SU-DHL-6 (cell line): ENCODE measurements at regions not wholly inside any gene's neighbourhood (a gene's known extent, or its start where the extent isn't known, plus 50 kb on each side); places are given as distances from the start of the nearest gene placed in this dataset.

Experiments
- H2AFZ ChIP-seq: fragments of 200-600 bp; sonication (generic); 2 replicates; pipeline ENCODE4 v1.6.1; 2014; ENCODE audit warnings: low read depth, mild to moderate bottlenecking, moderate library complexity, mixed read lengths, antibody characterized with exemption, low read length; ENCODE audit not compliant: severe bottlenecking
- H3F3A ChIP-seq: fragments of 200-600 bp; shearing (Covaris generic); 2 replicates; pipeline ENCODE4 v1.6.0; 2016; ENCODE audit warnings: antibody characterized with exemption, mild to moderate bottlenecking; ENCODE audit not compliant: insufficient read depth
- H3K27ac ChIP-seq: fragments of 200-600 bp; sonication (generic); 2 replicates; pipeline ENCODE4 v1.5.1; 2016; ENCODE audit warnings: low read depth, mild to moderate bottlenecking, low read length, moderate library complexity, mixed read lengths
- H3K27me3 ChIP-seq: fragments of 200-600 bp; sonication (generic), shearing (Covaris generic); 2 replicates; pipeline ENCODE4 v1.6.0; 2014; ENCODE audit warnings: mild to moderate bottlenecking, low read length
- H3K36me3 ChIP-seq: fragments of 200-600 bp; sonication (generic); 2 replicates; pipeline ENCODE4 v1.6.1; 2014; ENCODE audit warnings: mild to moderate bottlenecking, low read length, mixed read lengths
- H3K4me2 ChIP-seq: fragments of 300-600, 200-600 bp; shearing (Covaris generic), sonication (generic); 2 replicates; pipeline ENCODE4 v1.6.0; 2014; ENCODE audit warnings: low read length, low read depth, mild to moderate bottlenecking; ENCODE audit not compliant: poor library complexity, severe bottlenecking
- H3K4me3 ChIP-seq: fragments of 200-600 bp; sonication (generic); 2 replicates; pipeline ENCODE4 v1.5.1; 2014; ENCODE audit warnings: antibody characterized with exemption, low read length, mild to moderate bottlenecking, mixed read lengths; ENCODE audit not compliant: insufficient read depth, poor library complexity, severe bottlenecking
- H3K79me2 ChIP-seq: fragments of 200-600 bp; sonication (generic); 2 replicates; pipeline ENCODE4 v1.6.1; 2014; ENCODE audit warnings: mild to moderate bottlenecking, low read length, moderate library complexity; ENCODE audit not compliant: insufficient read depth
- H3K9ac ChIP-seq: fragments of 200-600 bp; sonication (generic); 2 replicates; pipeline ENCODE4 v1.7.0; 2014; ENCODE audit warnings: mild to moderate bottlenecking, low read length
- H3K9me2 ChIP-seq: fragments of 200-600 bp; sonication (generic); replicated peaks from 2 replicates; pipeline ENCODE4 v1.6.1; 2014; ENCODE audit warnings: low read length; ENCODE audit not compliant: insufficient read depth
- H3K9me3 ChIP-seq: fragments of 200-600 bp; sonication (generic); 2 replicates; pipeline ENCODE4 v1.6.1; 2014; ENCODE audit warnings: low read length, mixed read lengths; ENCODE audit not compliant: insufficient read depth
- H4K20me1 ChIP-seq: fragments of 200-600 bp; sonication (generic); 2 replicates; pipeline ENCODE4 v1.6.1; 2014; ENCODE audit warnings: low read depth, mild to moderate bottlenecking, antibody characterized with exemption, low read length, moderate library complexity, mixed read lengths
- CTCF ChIP-seq: fragments of 200-600 bp; sonication (generic); IDR thresholded peaks from one replicate; pipeline ENCODE4 v1.5.1; 2017; ENCODE audit warnings: antibody characterized with exemption, mild to moderate bottlenecking, low read length, moderate library complexity; ENCODE audit not compliant: insufficient read depth, poor library complexity, severe bottlenecking
- EZH2phosphoT487 ChIP-seq: fragments of 200-600 bp; sonication (generic), shearing (Covaris generic); conservative IDR thresholded peaks from 2 replicates; pipeline ENCODE4 v1.6.1; 2018; ENCODE audit warnings: mild to moderate bottlenecking, antibody characterized with exemption, low read length, moderate library complexity, mixed read lengths

- Histone ChIP-seq H3K27ac (no peak overlapping the region), H3K9ac (no peak overlapping the region), H2AFZ (no peak overlapping the region), H4K20me1 (no peaks in the 10 kb centered on the region), H3K79me2 (no peaks in the 10 kb centered on the region), H3F3A (no peaks in the 10 kb centered on the region), H3K4me3 (no peak overlapping the region), H3K4me2 (no peak overlapping the region), H3K36me3 (no peaks in the 10 kb centered on the region), H3K9me3 (no peaks in the 10 kb centered on the region), H3K9me2 (no peaks in the 10 kb centered on the region), H3K27me3 (no peaks in the 10 kb centered on the region)
- TF ChIP-seq EZH2phosphoT487 (no peak), CTCF (no peak)
Measured at GRCh38 chr5:40394698-40395097, 285.0 kb upstream of the PTGER4 start.

- no peaks in the 10 kb centered on the region for H3K79me2 ChIP-seq
- H3K9ac ChIP-seq = no peak overlapping the region
- H3K9me3 ChIP-seq = no peaks in the 10 kb centered on the region
- H3K9me2 ChIP-seq = no peaks in the 10 kb centered on the region
- H3K4me2 ChIP-seq = no peak overlapping the region
- TF ChIP-seq EZH2phosphoT487 (no peak), CTCF (no peak)
- H3K4me3 ChIP-seq = no peak overlapping the region
- no peak overlapping the region for H2AFZ ChIP-seq
- no peaks in the 10 kb centered on the region for H3K27me3 ChIP-seq
- no peaks in the 10 kb centered on the region for H3K36me3 ChIP-seq
- no peaks in the 10 kb centered on the region for H4K20me1 ChIP-seq
- H3K27ac ChIP-seq = no peak overlapping the region
- no peaks in the 10 kb centered on the region for H3F3A ChIP-seq
Measured at GRCh38 chr5:40391642-40392041, 288.1 kb upstream of the PTGER4 start.

DNA sequence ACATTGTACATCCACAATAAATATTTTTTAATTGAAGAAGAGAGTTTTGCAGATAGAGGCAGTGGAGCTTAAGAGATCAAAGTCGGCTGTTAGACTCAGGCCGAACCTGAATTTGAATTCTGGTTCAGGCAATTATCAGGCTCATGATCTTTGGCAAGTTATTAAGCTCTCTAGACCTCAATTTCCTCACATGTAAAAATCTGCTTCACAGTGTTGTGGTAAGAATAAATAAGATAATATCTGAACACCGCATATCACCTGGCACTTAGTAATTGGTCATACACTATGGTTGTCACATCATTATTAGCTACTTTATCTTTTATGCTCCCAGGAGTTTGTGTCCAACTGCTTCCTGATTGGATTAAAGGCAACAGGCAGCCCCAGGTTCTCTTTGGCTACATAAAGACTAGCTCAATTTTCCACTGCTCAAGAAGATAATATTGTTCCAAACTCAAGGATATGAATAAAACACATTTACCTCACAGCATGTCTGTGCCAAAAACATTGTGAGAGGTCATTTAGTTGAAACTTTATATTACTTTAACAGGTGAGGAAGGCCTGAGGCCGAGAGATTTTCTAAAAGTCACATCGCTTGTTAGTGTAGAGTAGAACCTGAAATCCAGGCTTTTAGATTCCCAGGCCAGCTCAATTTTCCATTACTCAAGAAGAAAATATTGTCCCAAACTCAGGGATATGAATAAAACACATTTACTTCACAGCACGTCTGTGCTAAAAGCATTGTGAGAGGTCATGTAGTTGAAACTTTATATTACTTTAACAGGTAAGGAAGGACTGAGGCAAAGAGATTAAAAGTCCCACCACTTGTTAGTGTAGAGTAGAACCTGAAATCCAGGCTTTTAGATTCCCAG, 289.2 kb upstream of the PTGER4 start:
- Histone ChIP-seq H3K9me3 (no peaks in the 10 kb centered on the region), H2AFZ (no peak overlapping the region), H3K36me3 (no peaks in the 10 kb centered on the region), H3K79me2 (no peaks in the 10 kb centered on the region), H3K27ac (no peak overlapping the region), H3K27me3 (no peaks in the 10 kb centered on the region), H3K4me2 (no peak overlapping the region), H3K4me3 (no peak overlapping the region), H3F3A (no peaks in the 10 kb centered on the region), H3K9me2 (no peaks in the 10 kb centered on the region), H3K9ac (no peak overlapping the region), H4K20me1 (no peaks in the 10 kb centered on the region)
- TF ChIP-seq EZH2phosphoT487 (no peak), CTCF (no peak)
